HG02623 (cell line): ENCODE measurements at regions not wholly inside any gene's neighbourhood (a gene's known extent, or its start where the extent isn't known, plus 50 kb on each side); places are given as distances from the start of the nearest gene placed in this dataset.

Source experiments
- ATAC-seq: cut with Tn5 transposase; IDR thresholded peaks from one replicate; pipeline ENCODE4 v1.9.1; 2021; ENCODE audit warnings: moderate library complexity; ENCODE audit not compliant: unreplicated experiment

DNA sequence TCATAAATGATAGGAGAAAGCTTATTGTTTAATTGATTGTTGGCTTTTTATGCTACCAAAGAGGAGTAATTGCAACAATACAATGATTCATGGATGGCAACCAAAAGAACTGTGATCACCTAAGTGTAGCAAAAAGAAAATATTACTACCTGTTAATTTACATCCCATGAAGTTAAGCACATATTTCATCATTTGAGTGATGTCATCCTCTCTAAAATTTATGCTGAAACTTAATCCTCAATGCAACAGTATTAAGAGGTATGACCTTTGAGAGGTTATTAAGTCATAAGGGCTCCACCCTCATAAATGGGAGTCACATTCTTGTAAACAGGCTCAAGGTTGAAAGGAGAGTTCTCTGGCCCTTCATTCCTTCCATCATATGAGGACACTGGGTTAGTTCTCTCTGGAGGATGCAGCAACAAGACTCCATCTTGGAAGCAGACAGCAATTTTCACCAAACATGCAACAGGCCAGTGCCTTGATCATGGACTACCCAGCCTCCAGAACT, 190.6 kb upstream of the GRIK2 start:
- no peak for ATAC-seq

DNA sequence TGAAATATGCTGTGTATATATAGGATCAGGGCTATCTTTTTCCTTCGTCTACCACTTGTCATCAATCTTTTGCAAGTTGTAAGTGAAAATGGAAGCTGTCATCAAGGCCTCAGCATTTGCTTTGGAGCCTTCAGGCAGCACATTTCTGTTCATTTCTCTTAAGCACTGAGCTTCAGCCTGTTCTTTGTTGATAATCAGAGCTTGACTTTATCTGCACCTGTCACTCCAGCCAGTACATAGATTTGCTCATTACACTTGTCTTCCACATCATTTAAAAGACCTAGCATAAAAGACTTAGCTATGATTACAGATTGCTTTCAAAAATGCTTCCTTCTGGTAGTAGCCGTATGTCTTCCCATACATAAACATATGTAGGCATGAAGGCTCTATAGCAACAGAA, 189.8 kb upstream of the GRIK2 start:
- no peak for ATAC-seq

DNA sequence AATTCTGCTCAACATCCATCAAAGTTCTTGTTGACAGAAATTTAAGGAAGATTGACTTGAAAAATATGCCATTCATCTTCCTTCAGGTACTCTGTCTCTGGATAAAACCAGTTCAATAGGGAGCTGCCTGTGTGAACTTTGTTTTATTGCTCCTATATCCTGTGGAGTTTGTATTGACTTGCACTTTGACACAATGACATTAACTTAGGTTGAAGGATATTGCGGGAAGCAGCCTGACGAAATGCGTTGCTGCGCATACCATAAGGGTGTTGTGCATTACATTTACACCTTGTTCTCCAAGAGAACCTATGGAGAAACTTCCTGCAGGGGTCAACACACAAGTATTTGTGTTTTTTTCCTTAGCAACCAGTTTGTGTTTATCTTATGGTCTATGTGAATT, 185.4 kb upstream of the GRIK2 start:
- ATAC-seq = no peak

DNA sequence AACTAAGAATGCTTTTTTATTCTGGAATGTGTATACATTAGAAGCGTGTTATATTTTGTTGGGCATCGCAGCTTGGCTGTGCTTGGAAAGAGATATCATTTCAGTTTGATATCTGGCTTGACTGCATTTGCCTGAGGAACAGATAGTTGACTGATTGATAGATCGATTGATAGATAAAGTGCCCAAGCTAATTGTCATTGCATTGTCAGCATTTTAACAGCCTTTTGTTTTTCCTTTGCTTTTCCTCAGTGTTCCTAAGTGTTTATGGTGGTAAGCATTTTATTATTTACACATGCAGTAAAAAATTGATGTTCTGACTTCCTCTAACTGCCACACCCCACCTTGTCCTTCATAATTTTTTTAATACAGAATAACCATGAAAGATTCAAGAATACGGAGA, 180.9 kb upstream of the GRIK2 start:
- ATAC-seq = no peak

GRCh38 chr6:101222007-101222406, 171.5 kb upstream of the GRIK2 start:
- ATAC-seq = no peak

DNA sequence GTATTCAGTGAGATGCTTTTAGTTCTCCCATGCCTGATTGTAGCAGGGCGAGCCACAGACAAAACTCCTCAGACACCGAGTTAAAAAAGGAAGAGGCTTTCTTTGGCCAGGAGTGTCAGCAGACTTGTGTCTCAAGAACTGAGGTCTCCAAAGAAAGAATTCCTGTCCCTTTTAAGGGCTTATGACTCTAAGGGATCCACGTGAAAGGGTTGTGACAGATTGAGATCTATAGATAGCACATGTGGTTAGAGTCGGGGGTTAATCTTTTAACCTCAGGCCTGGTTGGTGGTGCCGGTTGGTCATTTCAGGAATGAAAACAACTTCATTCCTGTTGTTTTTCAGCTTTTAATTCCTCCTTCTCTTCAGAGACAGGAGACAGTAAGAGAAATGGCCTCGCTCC, 168.8 kb upstream of the GRIK2 start:
- ATAC-seq = no peak

GRCh38 chr6:101226677-101227135, 166.8 kb upstream of the GRIK2 start:
- no peak for ATAC-seq

DNA sequence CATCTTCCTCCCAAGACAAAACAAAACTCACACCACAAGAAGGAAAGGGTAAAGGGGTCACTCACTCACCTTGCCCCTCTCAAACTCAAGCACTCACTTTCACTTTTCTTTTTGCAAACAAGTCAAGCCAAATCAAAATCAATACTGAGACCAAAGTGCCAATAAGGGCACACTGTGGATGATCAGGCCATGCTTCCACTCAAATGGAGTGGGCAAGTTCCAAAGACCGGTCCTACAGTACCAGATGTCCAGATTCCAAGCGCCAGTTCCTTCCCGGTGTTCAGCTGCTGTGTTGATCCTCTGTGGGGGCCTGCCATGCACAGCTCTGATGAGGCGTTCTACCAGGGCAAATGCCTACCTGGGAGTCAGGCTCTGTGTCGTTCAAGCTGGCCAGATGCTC, 162.6 kb upstream of the GRIK2 start:
- ATAC-seq = no peak

DNA sequence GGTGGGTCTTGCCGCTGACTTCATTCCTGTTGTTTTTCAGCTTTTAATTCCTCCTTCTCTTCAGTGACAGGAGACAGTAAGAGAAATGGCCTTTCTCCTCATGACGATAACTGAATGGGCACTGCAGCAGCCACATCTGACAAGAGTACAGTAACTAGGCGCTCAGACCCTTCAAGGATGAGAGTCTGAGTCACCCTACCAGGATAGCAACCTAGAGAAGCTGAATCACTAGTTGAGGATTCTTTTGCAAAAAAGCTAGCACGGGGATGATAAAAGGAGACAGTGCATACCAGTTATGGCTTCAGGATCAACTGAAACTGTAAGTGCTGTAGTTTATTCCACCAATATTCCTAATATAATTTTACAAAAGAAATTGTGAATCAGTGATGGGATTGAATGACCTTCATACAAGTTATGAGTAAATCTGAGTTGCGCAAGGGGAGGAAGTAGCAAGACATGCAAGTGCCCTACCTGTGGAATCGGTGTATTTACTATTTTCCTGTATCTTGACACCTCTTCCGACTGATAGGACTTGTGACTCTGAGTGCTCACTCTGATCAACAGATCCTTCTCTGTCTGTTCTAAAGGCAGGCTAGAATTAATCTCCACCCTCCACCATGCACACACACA, 161.8 kb upstream of the GRIK2 start:
- ATAC-seq = no peak

GRCh38 chr6:101232961-101233360, 160.5 kb upstream of the GRIK2 start:
- no peak for ATAC-seq

DNA sequence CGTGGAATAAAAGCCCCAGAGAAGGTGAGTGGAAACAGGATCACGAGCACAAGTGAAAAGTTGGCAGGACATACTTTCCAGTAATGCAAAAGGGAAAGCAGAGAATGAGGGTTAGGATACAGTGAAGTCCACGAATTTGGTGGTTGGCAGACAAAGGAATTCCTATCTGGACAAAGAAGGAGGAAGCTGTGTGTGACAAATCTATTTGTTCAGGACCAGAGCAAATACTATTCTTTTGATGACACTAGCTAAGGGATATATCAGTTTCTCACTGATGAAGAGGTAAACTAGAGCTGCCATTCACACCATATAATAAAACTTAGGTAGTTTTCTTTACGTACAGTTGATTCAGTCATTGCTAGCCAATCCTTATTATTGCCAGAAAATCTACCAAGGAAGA, 156.8 kb upstream of the GRIK2 start:
- no peak for ATAC-seq

- no peak for ATAC-seq
These were observed 152.1 kb upstream of the GRIK2 start for GRCh38 chr6:101241442-101241841.

DNA sequence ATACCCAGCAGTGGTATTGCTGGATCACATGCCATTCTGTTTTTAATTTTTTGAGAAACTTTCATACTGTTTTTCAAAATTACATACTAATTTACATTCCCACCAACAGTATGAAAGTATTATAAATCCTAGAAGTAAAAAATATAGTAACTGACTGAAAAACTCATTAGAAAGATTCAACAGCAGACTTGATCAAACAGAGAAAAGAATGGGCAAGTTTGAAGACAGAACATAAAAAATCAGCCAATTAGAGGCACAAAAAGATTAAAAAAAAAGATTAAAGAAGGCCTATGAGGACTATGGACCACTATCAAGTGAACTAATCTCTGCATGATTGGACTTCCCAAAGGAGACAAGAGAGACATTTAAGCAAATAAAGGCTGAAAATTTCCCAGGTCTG, 144.0 kb upstream of the GRIK2 start:
- ATAC-seq = no peak

DNA sequence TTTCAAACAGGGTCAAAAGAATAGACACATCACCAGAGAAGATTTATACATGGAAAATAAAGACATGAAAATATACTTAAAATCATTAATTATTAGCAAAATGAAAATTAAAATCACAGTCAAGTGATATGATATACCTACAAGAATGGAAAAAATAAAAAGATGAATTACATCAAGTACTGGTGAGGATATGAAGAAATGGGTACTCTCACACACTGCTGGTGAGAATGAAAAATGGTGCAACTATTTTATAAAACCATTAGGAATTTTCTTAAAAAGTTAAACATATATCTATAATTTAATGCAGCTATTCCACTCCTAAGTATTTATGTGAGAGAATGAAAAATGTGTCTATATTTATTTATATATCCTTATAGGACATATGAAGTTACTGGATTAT, 136.3 kb upstream of the GRIK2 start:
- no peak for ATAC-seq

- ATAC-seq = no peak
These were observed 134.0 kb upstream of the GRIK2 start for GRCh38 chr6:101259505-101259904.

DNA sequence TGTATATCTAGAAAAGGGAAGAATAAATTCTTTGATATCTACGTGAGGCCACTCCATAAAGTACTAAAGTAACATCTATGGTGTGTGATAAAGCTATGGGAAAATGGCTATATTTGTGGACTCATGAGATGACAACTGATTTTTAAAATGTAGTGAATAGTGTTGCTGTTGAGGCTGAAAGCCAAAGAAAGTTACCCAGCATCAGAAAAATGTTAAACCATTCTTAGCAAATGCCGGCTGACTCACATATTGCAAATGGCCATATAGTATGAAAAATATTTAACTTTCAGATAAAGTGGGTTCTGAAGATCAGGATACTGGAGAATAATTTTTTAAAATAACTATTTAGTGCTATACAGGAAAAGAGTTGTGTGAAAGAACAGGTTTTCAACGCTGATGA, 129.9 kb upstream of the GRIK2 start:
- ATAC-seq = no peak

DNA sequence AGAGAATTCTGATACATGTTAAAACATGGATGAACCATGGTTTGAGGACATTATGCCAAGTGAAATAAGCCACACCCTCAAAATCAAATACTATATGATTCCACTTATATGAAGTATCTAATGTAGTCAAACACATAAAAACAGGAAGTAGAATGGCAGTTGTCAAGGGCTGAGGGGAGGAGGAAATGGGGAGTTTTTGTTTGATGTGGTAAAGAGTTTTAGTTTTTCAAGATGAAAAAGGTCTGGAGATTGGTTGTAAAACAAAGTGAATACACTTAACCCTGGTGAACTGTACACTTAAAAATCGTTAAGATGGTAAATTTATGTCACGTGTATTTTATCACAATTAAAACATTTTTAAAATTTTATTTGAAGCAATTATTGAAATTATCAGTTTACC, 127.4 kb upstream of the GRIK2 start:
- no peak for ATAC-seq

DNA sequence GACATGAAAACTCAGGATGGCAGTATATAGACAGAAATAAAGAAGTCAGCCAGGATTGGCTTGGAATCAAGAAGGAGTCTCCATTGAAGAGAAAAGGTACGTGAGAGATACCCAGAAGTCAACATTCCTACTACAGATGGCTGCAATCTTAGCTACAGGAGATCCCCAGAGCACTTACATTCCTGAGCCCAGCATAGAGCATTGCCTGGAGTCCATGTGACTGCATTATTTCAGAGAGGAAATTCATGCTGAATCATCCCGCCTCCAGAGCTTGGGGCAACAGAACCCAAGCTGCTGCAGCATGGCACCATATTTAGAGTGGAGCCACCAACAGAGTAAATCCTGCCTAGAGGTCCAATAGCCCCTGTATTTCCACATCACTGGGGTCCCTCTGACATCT, 125.0 kb upstream of the GRIK2 start:
- no peak for ATAC-seq

DNA sequence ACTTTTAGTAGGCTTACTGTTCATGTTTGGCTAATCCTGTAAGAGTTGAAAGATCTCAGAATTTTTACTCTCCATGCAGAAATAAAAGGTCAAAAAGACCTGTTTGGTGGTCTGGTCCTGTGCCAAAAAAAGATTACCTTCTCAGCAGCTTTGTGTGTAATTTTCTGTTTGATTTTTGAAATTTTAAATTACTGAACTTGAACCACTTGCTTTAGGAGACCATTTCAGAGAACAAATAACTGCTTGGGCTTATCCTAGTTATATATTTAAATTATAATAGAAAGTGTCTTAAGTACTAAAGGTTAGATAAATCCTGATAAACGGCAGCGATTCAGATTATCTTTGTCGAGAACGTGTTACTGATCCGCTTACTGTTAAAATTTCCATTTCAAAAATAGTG, 118.3 kb upstream of the GRIK2 start:
- ATAC-seq = no peak

DNA sequence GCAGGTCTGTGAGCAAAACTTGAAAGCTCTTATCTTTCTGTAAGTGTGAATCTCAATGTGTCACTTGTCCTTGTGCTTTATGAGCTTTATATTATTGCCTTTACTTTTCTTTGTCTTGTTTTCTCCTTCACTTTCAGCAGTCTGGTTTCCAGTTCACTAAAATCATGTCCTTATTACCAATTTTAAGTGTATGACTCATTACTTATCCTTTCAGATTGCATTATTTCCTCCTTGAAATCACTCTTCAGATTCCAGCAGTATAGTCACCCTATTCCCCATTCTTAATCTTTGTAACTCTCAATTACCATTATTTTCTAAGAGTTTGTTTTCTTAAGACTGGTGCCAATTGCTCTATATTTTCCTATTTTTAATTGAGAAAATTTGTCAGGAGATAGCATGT, 117.4 kb upstream of the GRIK2 start:
- no peak for ATAC-seq

- ATAC-seq = no peak
These were observed 114.1 kb upstream of the GRIK2 start for GRCh38 chr6:101279410-101279809.

GRCh38 chr6:101281266-101281665, 112.2 kb upstream of the GRIK2 start:
- no peak for ATAC-seq

GRCh38 chr6:101284131-101284530, 109.4 kb upstream of the GRIK2 start:
- no peak for ATAC-seq
